NB4 (cell line): ENCODE measurements at regions not wholly inside any gene's neighbourhood (a gene's known extent, or its start where the extent isn't known, plus 50 kb on each side); places are given as distances from the start of the nearest gene placed in this dataset.

Experiments used
- CTCF ChIP-seq: IDR thresholded peaks from one replicate; pipeline ENCODE4 v1.5.1; 2012; ENCODE audit warnings: low read depth, low read length
- MYC ChIP-seq: IDR thresholded peaks from 2 replicates; pipeline ENCODE4 v1.6.1; 2011; ENCODE audit warnings: low read depth, low read length
- POLR2A ChIP-seq: IDR thresholded peaks from 2 replicates; pipeline ENCODE4 v1.6.1; 2011; ENCODE audit warnings: mild to moderate bottlenecking; ENCODE audit not compliant: insufficient read length; ENCODE audit errors: extremely low read depth

- TF ChIP-seq CTCF (no peak), POLR2A (no peak), MYC (no peak)
These were observed 1285.5 kb upstream of the TMEFF2 start for GRCh38 chr2:193480187-193480586.
